Thymus (tissue), 11 donors: ENCODE measurements at regions not wholly inside any gene's neighbourhood (a gene's known extent, or its start where the extent isn't known, plus 50 kb on each side); places are given as distances from the start of the nearest gene placed in this dataset.
"Not testable (repeated sequence)": the region's sequence is repeated elsewhere in the genome, so short reads cannot be mapped to it uniquely, and the experiment has no call there.

ENCODE experiments used
- DNase-seq, 9 donors: peaks; one replicate each; pipeline ENCODE4 v3.0.0-alpha.2; 2013; ENCODE audit warnings: low spot score in 9 of 9, low read depth in 6 of 9, missing footprints in 1 of 9
- H3K27ac ChIP-seq, 2 donors: one replicate each; pipeline ENCODE4 v1.5.1; 2013; ENCODE audit warnings: control low read depth in 1 of 2, low read depth in 1 of 2, low read length in 1 of 2, mild to moderate bottlenecking in 1 of 2, moderate library complexity in 1 of 2
- H3K27me3 ChIP-seq, 2 donors: one replicate each; pipeline ENCODE4 v1.5.1; 2013; ENCODE audit warnings: low read length in 1 of 2; ENCODE audit not compliant: control insufficient read depth in 2 of 2, insufficient read depth in 1 of 2
- H3K36me3 ChIP-seq, 2 donors: one replicate each; pipeline ENCODE4 v1.5.1; 2013; ENCODE audit warnings: low read length in 1 of 2, mild to moderate bottlenecking in 1 of 2, moderate library complexity in 1 of 2; ENCODE audit not compliant: control insufficient read depth in 2 of 2, insufficient read depth in 2 of 2
- H3K4me1 ChIP-seq, 2 donors: one replicate each; pipeline ENCODE4 v1.5.1; 2013; ENCODE audit warnings: low read length in 2 of 2; ENCODE audit not compliant: control insufficient read depth in 2 of 2, insufficient read depth in 2 of 2
- H3K4me3 ChIP-seq, 2 donors: one replicate each; pipeline ENCODE4 v1.5.1; 2013; ENCODE audit warnings: low read length in 2 of 2, control low read depth in 1 of 2, mild to moderate bottlenecking in 1 of 2
- H3K9me3 ChIP-seq, 2 donors: one replicate each; pipeline ENCODE4 v1.5.1; 2013; ENCODE audit warnings: low read length in 1 of 2, mild to moderate bottlenecking in 1 of 2; ENCODE audit not compliant: control insufficient read depth in 2 of 2, insufficient read depth in 1 of 2
- WGBS: extraction: QIAGEN DNeasy Blood & Tissue Kit; methylation state at CpG from one replicate; pipeline ENCODE4 v1.1.7; 2013; 5-methylcytosine and 5-hydroxymethylcytosine counted together
- donor health status: healthy.

DNA sequence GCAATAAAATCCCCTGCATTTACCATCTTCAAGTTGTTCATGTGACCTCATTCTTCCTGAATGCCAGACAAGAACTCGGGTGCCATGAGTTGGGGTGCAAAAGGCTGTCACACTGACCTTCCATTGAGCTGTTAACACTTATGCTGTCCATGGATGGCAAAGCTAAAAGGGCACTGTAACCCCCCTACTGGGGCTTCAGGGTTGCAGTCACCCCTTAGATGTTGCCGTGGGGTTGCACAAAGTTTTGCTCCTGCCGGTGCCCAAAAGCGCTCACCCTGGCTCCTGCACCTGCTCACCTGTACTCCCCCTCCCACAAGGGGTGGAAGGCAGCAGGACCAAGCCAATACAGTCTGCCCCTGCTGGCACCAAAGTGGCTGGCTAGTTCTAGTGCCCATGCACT is 208.2 kb downstream of the RHOU start:
- Histone ChIP-seq H3K36me3 (no peaks in the 10 kb centered on the region), H3K4me1 (peaks cover 0 to 18% of the 10 kb centered on the region in 2 donors), H3K27ac (no peak overlapping the region), H3K9me3 (no peaks in the 10 kb centered on the region), H3K4me3 (no peak overlapping the region), H3K27me3 (no peaks in the 10 kb centered on the region)
- 97% methylated on average over 4 of the region's 4 CpGs for WGBS
- DNase-seq, result no peak

GRCh38 chr1:228944296-228944695 is 209.0 kb downstream of the RHOU start:
- WGBS, result 98% methylated on average over 2 of the region's 2 CpGs
- Histone ChIP-seq H3K36me3 (no peaks in the 10 kb centered on the region), H3K4me1 (peaks cover 0 to 10% of the 10 kb centered on the region in 2 donors), H3K9me3 (no peaks in the 10 kb centered on the region), H3K27me3 (no peaks in the 10 kb centered on the region), H3K4me3 (no peak overlapping the region), H3K27ac (no peak overlapping the region)
- no peak for DNase-seq

GRCh38 chr1:228944935-228945371 is 209.7 kb downstream of the RHOU start:
- Histone ChIP-seq H3K9me3 (no peaks in the 10 kb centered on the region), H3K4me1 (peaks cover 0 to 3% of the 10 kb centered on the region in 2 donors), H3K27me3 (no peaks in the 10 kb centered on the region), H3K27ac (no peak overlapping the region), H3K36me3 (no peaks in the 10 kb centered on the region), H3K4me3 (no peak overlapping the region)
- no peak for DNase-seq
- 95% methylated on average over 5 of the region's 5 CpGs for WGBS

DNA sequence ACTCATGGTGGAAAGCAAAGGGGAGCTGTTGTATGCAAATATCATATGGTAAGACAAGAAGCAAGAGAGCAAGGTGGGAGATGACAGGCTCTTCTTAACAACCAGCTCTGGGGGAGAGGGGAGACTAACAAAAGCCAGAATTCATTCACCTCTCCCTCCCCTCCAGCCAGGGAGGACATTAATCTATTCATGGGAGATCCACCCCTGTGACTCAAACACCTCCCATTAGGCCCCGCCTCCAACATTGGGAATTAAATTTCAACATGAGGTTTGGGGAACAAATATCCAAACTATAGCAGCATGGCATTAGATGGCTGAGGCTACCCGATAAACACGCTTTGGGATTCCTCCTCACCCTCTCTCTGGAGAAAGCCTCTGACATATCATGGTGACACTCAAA is 210.6 kb downstream of the RHOU start:
- H3K4me1 ChIP-seq, result no peaks in the 10 kb centered on the region
- 98% methylated on average over 3 of the region's 3 CpGs for WGBS
- no peak for DNase-seq
- no peak overlapping the region for H3K4me3 ChIP-seq
- H3K27me3 ChIP-seq, result no peaks in the 10 kb centered on the region
- no peaks in the 10 kb centered on the region for H3K9me3 ChIP-seq
- no peak overlapping the region for H3K27ac ChIP-seq
- H3K36me3 ChIP-seq, result no peaks in the 10 kb centered on the region

DNA sequence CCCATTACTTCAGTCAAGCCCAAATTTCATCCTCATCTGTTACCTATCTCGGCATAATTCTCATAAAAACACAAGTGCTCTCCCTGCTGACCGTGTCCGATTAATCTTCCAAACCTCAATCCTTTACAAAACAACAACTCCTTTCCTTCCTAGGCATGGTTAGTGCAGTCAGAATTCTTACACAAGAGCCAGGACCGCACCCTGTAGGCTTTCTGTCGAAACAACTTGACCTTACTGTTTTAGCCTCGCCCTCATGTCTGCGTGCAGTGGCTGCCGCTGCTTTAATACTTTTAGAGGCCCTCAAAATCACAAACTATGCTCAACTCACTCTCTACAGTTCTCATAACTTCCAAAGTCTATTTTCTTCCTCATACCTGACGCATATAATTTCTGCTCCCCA is 214.3 kb downstream of the RHOU start:
- H3K27ac ChIP-seq, H3K27me3 ChIP-seq, H3K9me3 ChIP-seq, DNase-seq, H3K4me1 ChIP-seq, H3K36me3 ChIP-seq, H3K4me3 ChIP-seq: not testable (repeated sequence)
- WGBS, result 95% methylated on average over 9 of the region's 9 CpGs

DNA sequence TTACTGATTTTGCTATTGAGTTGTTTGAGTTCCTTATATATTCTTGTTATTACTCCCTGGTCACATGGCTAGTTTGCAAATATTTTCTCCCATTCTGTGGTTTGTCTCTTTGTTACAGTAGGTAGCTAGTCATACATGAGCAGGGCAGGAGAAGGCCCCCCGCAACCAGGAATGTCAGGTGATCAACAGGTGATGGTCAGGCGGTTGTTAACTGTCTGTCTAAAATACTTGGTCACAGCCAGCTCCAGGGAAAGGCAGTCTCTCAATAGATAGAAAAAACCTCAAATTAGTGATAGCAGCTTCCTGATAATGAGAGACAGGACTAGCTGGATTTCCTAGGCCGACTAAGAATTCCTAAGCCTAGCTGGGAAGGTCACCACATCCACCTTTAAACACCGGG is 217.9 kb downstream of the RHOU start:
- no peak overlapping the region for H3K27ac ChIP-seq
- no peak overlapping the region for H3K4me3 ChIP-seq
- no peaks in the 10 kb centered on the region for H3K27me3 ChIP-seq
- peaks cover 0 to 3% of the 10 kb centered on the region in 2 donors for H3K4me1 ChIP-seq
- 97% methylated on average over 4 of the region's 4 CpGs for WGBS
- DNase-seq, result no peak
- H3K36me3 ChIP-seq, result no peaks in the 10 kb centered on the region
- no peaks in the 10 kb centered on the region for H3K9me3 ChIP-seq

- not testable (repeated sequence) for H3K4me1 ChIP-seq, H3K27me3 ChIP-seq, DNase-seq, H3K4me3 ChIP-seq, H3K36me3 ChIP-seq, H3K27ac ChIP-seq, H3K9me3 ChIP-seq
- WGBS, result 92% methylated on average over 11 of the region's 11 CpGs
These were observed 218.5 kb downstream of the RHOU start for GRCh38 chr1:228953808-228954207.

- Histone ChIP-seq H3K27me3 (no peaks in the 10 kb centered on the region), H3K4me3 (no peak overlapping the region), H3K27ac (no peak overlapping the region), H3K4me1 (peaks cover 1 to 3% of the 10 kb centered on the region in 2 donors), H3K36me3 (no peaks in the 10 kb centered on the region), H3K9me3 (no peaks in the 10 kb centered on the region)
- DNase-seq, result no peak
- 97% methylated on average over 1 of the region's 1 CpG for WGBS
These were observed 220.4 kb downstream of the RHOU start for GRCh38 chr1:228955691-228956090.

DNA sequence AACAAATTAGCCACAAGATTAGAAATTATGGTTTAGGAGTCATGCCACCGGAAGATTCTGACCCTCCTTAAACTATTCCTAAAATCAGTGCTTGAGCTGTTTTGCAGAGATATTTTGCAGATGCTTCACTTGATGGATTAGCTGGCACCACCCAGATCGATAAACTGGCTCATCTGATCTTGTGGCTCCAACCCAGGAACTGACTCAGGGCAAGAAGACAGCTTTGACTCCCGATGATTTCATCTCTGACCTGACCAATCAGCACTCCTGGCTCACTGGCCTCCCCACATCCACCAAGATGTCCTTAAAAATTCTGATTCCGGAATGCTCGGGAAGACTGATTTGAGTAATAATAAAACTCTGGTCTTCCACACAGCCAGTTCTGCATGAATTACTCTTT is 221.6 kb downstream of the RHOU start:
- Histone ChIP-seq H3K27me3 (no peaks in the 10 kb centered on the region), H3K4me3 (no peak overlapping the region), H3K4me1 (peaks cover 2 to 7% of the 10 kb centered on the region in 2 donors), H3K36me3 (no peaks in the 10 kb centered on the region), H3K27ac (no peak overlapping the region), H3K9me3 (no peaks in the 10 kb centered on the region)
- 97% methylated on average over 5 of the region's 5 CpGs for WGBS
- no peak for DNase-seq

GRCh38 chr1:228957535-228957934 is 222.3 kb downstream of the RHOU start:
- Histone ChIP-seq H3K36me3 (no peaks in the 10 kb centered on the region), H3K4me3 (no peak overlapping the region), H3K4me1 (peaks cover 2 to 7% of the 10 kb centered on the region in 2 donors), H3K9me3 (no peaks in the 10 kb centered on the region), H3K27ac (no peak overlapping the region), H3K27me3 (no peaks in the 10 kb centered on the region)
- WGBS, result 86% methylated on average over 6 of the region's 6 CpGs
- DNase-seq, result no peak
